HCT116 (cell line): ENCODE measurements at regions not wholly inside any gene's neighbourhood (a gene's known extent, or its start where the extent isn't known, plus 50 kb on each side); places are given as distances from the start of the nearest gene placed in this dataset.

ENCODE experiments used
- ATAC-seq: fragments of 200-7000 bp; cut with Tn5 transposase; 2 replicates; pipeline ENCODE4 v1.9.1; 2020; ENCODE audit warnings: mild to moderate bottlenecking, moderate library complexity
- BruUV-seq: library from RNA; stranded (reverse); fragments of 400-500 nt; replicated peaks from 2 replicates; lab custom pipeline; 2021; lab: Mats Ljungman, UMichigan
- CTCF ChIA-PET: fragments of 300-600 bp; sonication (Branson Sonifier 250); formaldehyde crosslinking; loops from one replicate; lab custom pipeline; 2021; ENCODE audit warnings: antibody characterized with exemption; lab: Charles Lee
- POLR2A ChIA-PET: fragments of 300-600, 350-600 bp; sonication (Branson Sonifier 250); formaldehyde crosslinking; loops from one replicate; lab custom pipeline; 2021; ENCODE audit warnings: antibody characterized with exemption; lab: Charles Lee
- RAD21 ChIA-PET, 2 experiments: fragments of 300-600 bp; sonication (Branson Sonifier 250); formaldehyde crosslinking; loops; one replicate each; lab custom pipeline; 2023; ENCODE audit warnings: low total read pairs in 2 of 2; ENCODE audit not compliant: uncharacterized antibody in 2 of 2, unreplicated experiment in 2 of 2, low non-redundant PET in 1 of 2; lab: Charles Lee
- DNase-seq: peaks from one replicate; pipeline ENCODE4 v3.0.0-alpha.2; 2010; ENCODE audit warnings: low read depth, low spot score
- H2AFZ ChIP-seq: fragments of 200-600 bp; shearing (Covaris generic), sonication (generic); 2 replicates; pipeline ENCODE4 v1.6.1; 2017; ENCODE audit warnings: low read depth, mixed run types, mixed read lengths, antibody characterized with exemption, low read length; ENCODE audit not compliant: poor library complexity, severe bottlenecking
- H3K27ac ChIP-seq: 2 replicates; pipeline ENCODE4 v1.5.1; 2012; ENCODE audit warnings: low read depth, low read length
- H3K27me3 ChIP-seq: fragments of 200-600 bp; sonication (generic); 2 replicates; pipeline ENCODE4 v1.6.1; 2016; ENCODE audit warnings: mixed run types, low read length, mixed read lengths; ENCODE audit not compliant: insufficient read depth
- H3K36me3 ChIP-seq, 2 experiments: fragments of 200-500 bp in 1 of 2; fragments of 200-600 bp in 1 of 2; sonication (Bioruptor generic) in 1 of 2; sonication (generic) in 1 of 2; 2 replicates each; pipeline versions ENCODE4 v1.5.1 to v1.6.1; 2014 to 2016; ENCODE audit warnings: low read length in 2 of 2, inconsistent platforms in 1 of 2, mixed read lengths in 1 of 2, mixed run types in 1 of 2; ENCODE audit not compliant: insufficient read depth in 2 of 2, control insufficient read depth in 1 of 2
- H3K4me1 ChIP-seq, 2 experiments: fragments of 200-600 bp in 1 of 2; sonication (generic) in 1 of 2; 2 replicates each; pipeline versions ENCODE4 v1.5.1 to v1.6.1; 2012 to 2017; ENCODE audit warnings: low read length in 2 of 2, inconsistent platforms in 1 of 2, mild to moderate bottlenecking in 1 of 2, mixed read lengths in 1 of 2, mixed run types in 1 of 2, moderate library complexity in 1 of 2; ENCODE audit not compliant: insufficient read depth in 2 of 2, control insufficient read depth in 1 of 2
- H3K4me2 ChIP-seq: fragments of 200-600 bp; sonication (generic); 2 replicates; pipeline ENCODE4 v1.6.1; 2017; ENCODE audit warnings: mixed run types, low read length, mixed read lengths
- H3K4me3 ChIP-seq, 2 experiments: fragments of 200-600 bp in 1 of 2; sonication (generic) in 1 of 2; replicated peaks in 1 of 2; 2 replicates each; pipeline ENCODE4 v1.5.1; 2011 to 2016; ENCODE audit warnings: low read length in 2 of 2, control low read depth in 1 of 2, low read depth in 1 of 2, mild to moderate bottlenecking in 1 of 2, mixed read lengths in 1 of 2, mixed run types in 1 of 2
- H3K79me2 ChIP-seq: fragments of 200-600 bp; sonication (generic); 2 replicates; pipeline ENCODE4 v1.6.1; 2017; ENCODE audit warnings: mild to moderate bottlenecking, mixed run types, low read length, moderate library complexity, mixed read lengths; ENCODE audit not compliant: insufficient read depth
- H3K9ac ChIP-seq: fragments of 200-600 bp; sonication (generic); 2 replicates; pipeline ENCODE4 v1.6.1; 2016; ENCODE audit warnings: low read length, mixed read lengths
- H3K9me2 ChIP-seq: fragments of 200-600 bp; sonication (generic), shearing (Covaris generic); 2 replicates; pipeline ENCODE4 v1.6.1; 2017; ENCODE audit warnings: mixed run types, mild to moderate bottlenecking, moderate library complexity; ENCODE audit not compliant: insufficient read depth
- H3K9me3 ChIP-seq, 2 experiments: fragments of 200-500 bp in 1 of 2; fragments of 200-600 bp in 1 of 2; sonication (Bioruptor generic) in 1 of 2; sonication (generic) in 1 of 2; 2 replicates each; pipeline ENCODE4 v1.6.1; 2014 to 2017; ENCODE audit warnings: low read length in 2 of 2, mixed read lengths in 2 of 2, inconsistent platforms in 1 of 2, low read depth in 1 of 2, mild to moderate bottlenecking in 1 of 2, mixed run types in 1 of 2, moderate library complexity in 1 of 2; ENCODE audit not compliant: control insufficient read depth in 1 of 2, insufficient read depth in 1 of 2
- H4K20me1 ChIP-seq: fragments of 200-600 bp; sonication (generic), shearing (Covaris generic); 2 replicates; pipeline ENCODE4 v1.6.1; 2017; ENCODE audit warnings: mixed run types, mild to moderate bottlenecking, moderate library complexity; ENCODE audit not compliant: insufficient read depth
- CBX3 ChIP-seq: IDR thresholded peaks from 2 replicates; pipeline ENCODE4 v1.6.1; 2012; ENCODE audit warnings: low read depth
- CEBPB ChIP-seq: IDR thresholded peaks from 2 replicates; pipeline ENCODE4 v1.6.1; 2012; ENCODE audit warnings: low read depth
- CTCF ChIP-seq, 3 experiments: fragments of 200-600 bp in 1 of 3; sonication (generic) in 1 of 3; IDR thresholded peaks in 2 of 3; conservative IDR thresholded peaks in 1 of 3; 2 replicates each; pipeline ENCODE4 v1.5.1; 2012 to 2017; ENCODE audit warnings: low read depth in 2 of 3, low read length in 2 of 3, antibody characterized with exemption in 1 of 3, borderline replicate concordance in 1 of 3, control low read depth in 1 of 3, mild to moderate bottlenecking in 1 of 3, mixed read lengths in 1 of 3, mixed run types in 1 of 3, moderate library complexity in 1 of 3; ENCODE audit not compliant: insufficient read depth in 1 of 3
- ELF1 ChIP-seq: IDR thresholded peaks from 2 replicates; pipeline ENCODE4 v1.6.1; 2012; ENCODE audit warnings: low read depth, borderline replicate concordance
- EZH2phosphoT487 ChIP-seq: fragments of 200-600 bp; IDR thresholded peaks from 2 replicates; pipeline ENCODE4 v1.6.1; 2018; ENCODE audit warnings: antibody characterized with exemption, borderline replicate concordance
- FOSL1 ChIP-seq: IDR thresholded peaks from 2 replicates; pipeline ENCODE4 v1.6.1; 2012; ENCODE audit warnings: low read depth
- JUND ChIP-seq: IDR thresholded peaks from 2 replicates; pipeline ENCODE4 v1.6.1; 2012
- POLR2AphosphoS5 ChIP-seq: IDR thresholded peaks from 2 replicates; pipeline ENCODE4 v1.6.1; 2011; ENCODE audit warnings: mild to moderate bottlenecking, low read depth, low read length, moderate library complexity
- RAD21 ChIP-seq: IDR thresholded peaks from 2 replicates; pipeline ENCODE4 v1.6.1; 2012; ENCODE audit warnings: low read depth, mild to moderate bottlenecking
- REST ChIP-seq: IDR thresholded peaks from 2 replicates; pipeline ENCODE4 v1.6.1; 2012; ENCODE audit warnings: low read depth
- SIN3A ChIP-seq: IDR thresholded peaks from 2 replicates; pipeline ENCODE4 v1.6.1; 2012; ENCODE audit warnings: low read depth
- TCF7L2 ChIP-seq: IDR thresholded peaks from 2 replicates; pipeline ENCODE4 v1.7.0; 2011; ENCODE audit warnings: borderline replicate concordance, inconsistent platforms; ENCODE audit not compliant: insufficient read depth, insufficient read length; ENCODE audit errors: extremely low read depth
- YY1 ChIP-seq: IDR thresholded peaks from 2 replicates; pipeline ENCODE4 v1.6.1; 2011; ENCODE audit warnings: low read length, low read depth, moderate library complexity, mild to moderate bottlenecking; ENCODE audit not compliant: insufficient replicate concordance; ENCODE audit errors: extremely low read depth
- ZFX ChIP-seq: fragments of 450-650 bp; IDR thresholded peaks from 2 replicates; pipeline ENCODE4 v1.6.1; 2017
- ZNF274 ChIP-seq: fragments of 200-500 bp; sonication (Bioruptor generic); IDR thresholded peaks from 2 replicates; pipeline ENCODE4 v1.6.1; 2014; ENCODE audit warnings: mild to moderate bottlenecking, low read depth, low read length, inconsistent platforms
- intact Hi-C: fragments of 100-400 bp; cut with micrococcal nuclease; formaldehyde crosslinking; loops from 2 replicates; pipeline ENCODE4 v1.10.0; 2022
- TF ChIP-seq, protein P1 (sequence below): IDR thresholded peaks from 2 replicates; pipeline ENCODE4 v1.6.1; 2012
- TF ChIP-seq, protein P2 (sequence below): IDR thresholded peaks from 2 replicates; pipeline ENCODE4 v1.6.1; 2012

GRCh38 chr2:60028849-60029565, 524.4 kb downstream of the BCL11A start:
- DNase-seq (no peak), ATAC-seq (no peak)
- ChIA-PET RAD21 (no interaction called here), CTCF (no interaction called here), POLR2A (no interaction called here)
- H2AFZ ChIP-seq, result no peak overlapping the region
- intact Hi-C loops, result no loop called here
- BruUV-seq, result no TSS peak
- no peaks in the 10 kb centered on the region for H4K20me1 ChIP-seq
- no peaks in the 10 kb centered on the region for H3K79me2 ChIP-seq
- H3K36me3 ChIP-seq, result no peaks in the 10 kb centered on the region
- no peaks in the 10 kb centered on the region; a peak in 1 of 4 replicates for H3K9me3 ChIP-seq
- H3K4me2 ChIP-seq, result no peak overlapping the region
- no peak for TF ChIP-seq POLR2AphosphoS5
- TF ChIP-seq JUND, result no peak
- TF ChIP-seq FOSL1, result no peak
- TF ChIP-seq, protein P1, sequence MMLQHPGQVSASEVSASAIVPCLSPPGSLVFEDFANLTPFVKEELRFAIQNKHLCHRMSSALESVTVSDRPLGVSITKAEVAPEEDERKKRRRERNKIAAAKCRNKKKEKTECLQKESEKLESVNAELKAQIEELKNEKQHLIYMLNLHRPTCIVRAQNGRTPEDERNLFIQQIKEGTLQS, result no peak
- no peak for TF ChIP-seq YY1
- TF ChIP-seq TCF7L2, result no peak
- TF ChIP-seq RAD21, result no peak
- TF ChIP-seq SIN3A, result no peak
- TF ChIP-seq REST, result no peak
- no peak for TF ChIP-seq EZH2phosphoT487
- no peak for TF ChIP-seq CEBPB
- no peak for TF ChIP-seq ELF1
- TF ChIP-seq, protein P2, sequence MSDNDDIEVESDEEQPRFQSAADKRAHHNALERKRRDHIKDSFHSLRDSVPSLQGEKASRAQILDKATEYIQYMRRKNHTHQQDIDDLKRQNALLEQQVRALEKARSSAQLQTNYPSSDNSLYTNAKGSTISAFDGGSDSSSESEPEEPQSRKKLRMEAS, result no peak
- TF ChIP-seq ZFX, result no peak
- TF ChIP-seq CBX3, result no peak
- TF ChIP-seq CTCF (IDR thresholded peaks at IDR 0.05 in 2 of 3, conservative IDR thresholded peaks at IDR 0.05 in 1 of 3; ENCODE audit: borderline replicate concordance in 1 of 3, insufficient read depth in 1 of 3, low read depth in 2 of 3, low read length in 2 of 3), result no peak
- TF ChIP-seq ZNF274, result no peak
- no peaks in the 10 kb centered on the region for H3K27me3 ChIP-seq
- H3K4me1 ChIP-seq, result no peaks in the 10 kb centered on the region
- no peak overlapping the region for H3K4me3 ChIP-seq
- H3K9ac ChIP-seq, result no peak overlapping the region
- H3K9me2 ChIP-seq, result no peaks in the 10 kb centered on the region
- no peak overlapping the region for H3K27ac ChIP-seq
